ENCODE measurements at regions not wholly inside any gene's neighbourhood (a gene's known extent, or its start where the extent isn't known, plus 50 kb on each side); places are given as distances from the start of the nearest gene placed in this dataset.

DNA sequence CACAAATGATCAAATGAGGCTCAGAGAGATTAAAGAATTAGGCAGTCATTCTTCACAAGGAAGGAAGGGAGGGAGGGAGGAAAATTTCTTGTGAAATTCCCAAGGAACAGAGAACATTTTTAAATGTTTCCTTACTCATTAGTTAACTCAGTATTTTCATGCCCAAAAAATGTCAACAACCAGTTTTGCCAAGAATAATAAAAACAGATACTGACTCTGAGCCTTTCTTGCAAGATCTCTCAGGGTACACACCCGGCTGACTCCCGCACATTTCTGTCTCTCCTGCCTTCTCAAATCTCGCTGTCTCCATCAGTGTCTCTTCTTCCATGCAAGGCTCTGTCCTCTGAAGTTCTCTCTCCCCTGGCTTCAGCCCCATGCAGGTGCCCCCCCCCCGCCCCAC lies 265.9 kb downstream of the TJP1 start:
- DNase-seq (ENCODE audit: low spot score) = no peak

DNA sequence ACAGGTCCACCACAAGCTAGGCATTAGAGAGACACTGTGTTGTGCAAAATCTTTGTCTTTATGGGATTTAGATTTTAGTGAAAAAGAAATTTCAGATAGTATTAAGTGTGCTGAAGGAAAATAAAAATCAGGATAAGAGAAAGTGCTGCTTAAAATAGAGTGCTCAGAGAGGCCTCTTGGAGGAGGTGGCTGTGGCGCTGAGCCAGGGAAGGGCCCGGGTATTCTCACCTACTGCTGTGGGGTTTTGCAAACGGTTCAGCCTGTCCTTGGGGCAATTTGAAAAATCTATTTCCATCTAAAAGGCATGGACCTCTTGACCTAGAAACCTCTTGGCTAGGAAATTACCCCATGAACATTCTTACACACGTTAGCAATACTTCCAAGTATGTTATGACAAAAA lies 267.7 kb downstream of the TJP1 start:
- no peak for DNase-seq (ENCODE audit: low spot score)

DNA sequence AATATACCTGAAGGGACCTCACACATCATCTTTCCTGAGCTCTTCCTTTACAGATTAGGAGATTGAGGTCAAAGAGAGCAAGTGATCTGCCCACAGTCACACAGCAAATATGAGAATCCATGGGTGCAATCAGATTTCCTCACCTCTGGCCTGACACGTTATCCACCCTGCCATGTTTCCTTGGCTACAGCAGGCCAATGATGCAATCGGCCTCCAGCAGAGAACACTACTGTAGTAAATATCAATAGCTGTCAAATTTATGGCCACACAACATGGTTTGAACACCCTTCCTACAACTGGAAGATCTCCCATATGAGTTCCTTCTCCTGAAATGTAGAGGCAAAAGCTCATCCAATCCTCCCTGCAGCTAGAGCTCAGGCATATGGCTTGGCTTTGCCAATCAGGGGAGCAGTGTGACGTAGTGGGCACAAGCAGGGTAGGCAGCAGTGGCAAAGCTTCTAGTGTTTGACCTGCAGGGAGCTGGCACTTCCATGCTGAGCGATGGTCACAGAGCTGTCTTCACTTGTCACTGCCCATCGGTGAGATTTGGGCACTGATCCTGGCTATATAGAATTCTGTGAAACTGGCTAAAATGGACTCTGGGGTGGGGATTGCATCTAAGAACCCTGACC lies 271.3 kb downstream of the TJP1 start:
- DNase-seq (ENCODE audit: low spot score) = no peak

DNA sequence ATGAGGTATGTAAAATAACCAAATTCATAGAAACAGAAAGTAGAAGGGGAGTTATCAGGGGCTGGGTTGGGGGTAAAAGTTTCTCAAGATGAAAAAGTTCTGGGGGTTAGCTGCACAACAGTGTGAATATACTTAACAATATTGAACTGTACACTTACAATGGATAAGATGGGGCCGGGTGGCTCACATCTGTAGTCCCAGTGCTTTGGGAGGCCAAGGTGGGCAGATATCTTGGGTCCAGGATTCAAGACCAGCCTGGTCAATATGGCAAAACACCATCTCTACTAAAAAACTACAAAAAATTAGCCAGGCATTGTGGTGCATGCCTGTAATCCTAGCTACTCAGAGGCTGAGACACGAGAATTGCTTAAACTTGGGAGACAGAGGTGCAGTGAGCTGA lies 274.3 kb downstream of the TJP1 start:
- no peak for DNase-seq (ENCODE audit: low spot score)

GRCh38 chr15:29544513-29545128 lies 275.0 kb upstream of the NSMCE3 start:
- DNase-seq (ENCODE audit: low spot score) = no peak

- no peak for DNase-seq (ENCODE audit: low spot score)
These were observed 273.4 kb upstream of the NSMCE3 start for GRCh38 chr15:29542994-29543393.

- no peak for DNase-seq (ENCODE audit: low spot score)
These were observed 271.7 kb upstream of the NSMCE3 start for GRCh38 chr15:29541309-29541708.

- no peak for DNase-seq (ENCODE audit: low spot score)
These were observed 270.9 kb upstream of the NSMCE3 start for GRCh38 chr15:29540479-29540878.

DNA sequence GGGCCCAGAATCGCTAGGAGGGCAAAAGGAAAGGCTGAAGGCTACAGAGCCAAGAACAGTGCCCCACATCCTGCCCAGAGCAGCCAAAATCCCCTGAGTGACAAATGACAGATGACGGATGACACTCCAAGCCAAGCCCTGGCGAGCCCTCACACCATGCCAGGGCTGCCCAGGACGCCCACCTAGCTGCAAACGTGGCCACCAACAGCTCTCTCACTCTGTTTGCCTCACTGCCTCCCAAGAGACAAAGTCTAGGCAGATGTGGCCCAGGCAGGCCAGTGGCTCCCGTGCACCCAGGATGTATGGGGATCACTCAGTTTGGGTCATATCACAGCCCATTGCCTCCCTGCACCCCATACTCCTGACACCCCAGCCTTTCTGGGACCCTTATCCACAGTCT lies 270.1 kb upstream of the NSMCE3 start:
- DNase-seq (ENCODE audit: low spot score) = no peak

DNA sequence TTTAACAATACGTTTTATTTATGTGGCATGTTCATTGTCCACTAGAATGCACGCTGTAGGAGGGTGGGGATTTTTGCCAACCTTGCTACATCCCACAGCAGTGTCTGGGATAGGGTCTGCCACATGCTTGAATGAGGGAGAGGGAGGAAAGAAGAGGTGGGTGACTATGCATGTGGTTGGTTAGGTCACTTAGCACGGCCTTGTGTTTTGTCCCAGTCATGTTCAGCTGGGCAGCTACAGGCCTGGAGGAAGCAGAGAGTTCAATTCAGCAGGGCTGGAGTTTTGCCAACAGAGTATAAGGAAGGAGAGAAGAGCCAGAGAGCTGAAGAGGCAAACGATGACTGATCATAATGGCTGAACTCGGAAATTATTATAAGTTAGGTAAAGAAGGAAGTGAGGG lies 268.4 kb upstream of the NSMCE3 start:
- DNase-seq (ENCODE audit: low spot score) = no peak

DNA sequence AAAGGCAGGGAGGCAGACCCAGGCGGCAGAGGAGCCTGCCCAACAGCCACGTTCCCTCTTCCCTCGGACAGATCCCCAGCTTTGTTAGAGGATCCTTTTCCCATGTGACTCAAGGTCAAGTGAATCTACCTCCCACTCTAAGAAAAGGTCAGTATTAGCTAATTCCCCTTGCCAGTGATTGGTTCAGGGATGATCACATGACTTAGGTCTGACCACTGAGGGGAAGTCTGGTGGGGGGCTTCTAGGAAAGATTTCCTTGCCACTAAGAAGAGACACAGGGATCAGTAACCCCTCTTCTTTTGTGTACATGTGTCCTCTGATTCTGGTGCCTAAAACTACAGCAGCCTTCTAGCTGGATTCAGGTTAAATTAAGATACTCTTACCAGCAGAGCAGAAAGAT lies 266.3 kb upstream of the NSMCE3 start:
- no peak for DNase-seq (ENCODE audit: low spot score)

DNA sequence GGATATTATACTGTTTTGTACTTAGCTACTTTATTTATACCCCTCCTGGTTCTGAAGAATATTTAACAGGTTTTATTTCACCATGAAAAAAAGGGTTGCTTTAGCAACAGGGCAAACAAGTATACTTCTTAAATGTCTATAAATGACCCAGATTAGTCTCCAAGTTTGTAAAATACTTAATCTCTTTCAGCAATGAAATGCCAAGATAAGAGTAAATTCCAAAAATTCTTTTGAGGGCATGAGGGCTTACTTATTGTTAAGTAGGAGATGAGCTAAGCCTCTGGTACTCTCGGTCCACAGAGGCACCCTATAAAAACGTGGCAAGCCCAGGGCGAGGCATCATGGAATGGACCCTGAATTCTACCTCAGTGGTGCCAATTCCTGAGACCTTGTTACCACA lies 264.8 kb upstream of the NSMCE3 start:
- DNase-seq (ENCODE audit: low spot score) = no peak

- DNase-seq (ENCODE audit: low spot score) = no peak
These were observed 264.0 kb upstream of the NSMCE3 start for GRCh38 chr15:29533647-29534046.

DNA sequence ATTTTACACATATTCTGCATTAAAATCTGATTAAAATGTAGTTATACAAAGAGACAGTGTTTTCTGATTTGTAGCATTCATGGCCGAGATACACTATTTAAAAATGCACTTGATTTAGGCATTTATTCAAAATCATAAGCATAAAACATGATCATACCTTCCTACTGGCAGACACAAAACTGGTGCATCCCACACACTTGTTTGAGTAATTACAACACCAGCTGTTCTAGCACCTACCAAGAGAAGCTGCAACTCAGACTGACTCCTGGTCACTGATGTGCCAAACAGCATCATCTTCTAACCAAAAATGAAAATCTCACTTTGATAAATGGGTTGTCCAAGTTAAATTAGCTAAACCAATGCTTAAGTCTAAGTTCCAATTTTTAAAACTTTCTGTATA lies 262.7 kb upstream of the NSMCE3 start:
- DNase-seq (ENCODE audit: low spot score) = no peak

- DNase-seq (ENCODE audit: low spot score) = no peak
These were observed 261.3 kb upstream of the NSMCE3 start for GRCh38 chr15:29530966-29531365.

- no peak for DNase-seq (ENCODE audit: low spot score)
These were observed 259.4 kb upstream of the NSMCE3 start for GRCh38 chr15:29529043-29529442.

- no peak for DNase-seq (ENCODE audit: low spot score)
These were observed 258.7 kb upstream of the NSMCE3 start for GRCh38 chr15:29528276-29528675.

GRCh38 chr15:29526802-29527201 lies 257.2 kb upstream of the NSMCE3 start:
- DNase-seq (ENCODE audit: low spot score) = no peak

GRCh38 chr15:29522373-29523276 lies 253.0 kb upstream of the NSMCE3 start:
- no peak for DNase-seq (ENCODE audit: low spot score)

DNA sequence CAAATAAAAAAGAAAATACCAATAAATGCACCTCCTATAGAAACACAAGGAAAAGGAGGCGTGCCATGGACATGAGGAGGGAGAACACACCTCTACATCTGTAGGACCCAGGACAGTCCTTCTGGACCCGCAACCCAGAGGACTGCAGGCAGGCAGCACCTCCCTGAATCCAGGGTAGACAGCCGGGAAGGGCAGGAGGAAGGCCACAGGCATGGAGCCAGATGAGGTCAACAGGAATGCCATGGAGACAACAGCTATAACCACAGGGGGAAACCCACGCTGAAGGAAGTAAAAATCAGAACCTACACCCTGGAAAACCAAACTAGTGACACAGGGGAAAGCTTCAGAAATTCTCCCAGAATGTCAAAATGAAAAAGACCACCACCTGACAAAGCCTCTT lies 248.8 kb upstream of the NSMCE3 start:
- no peak for DNase-seq (ENCODE audit: low spot score)

DNA sequence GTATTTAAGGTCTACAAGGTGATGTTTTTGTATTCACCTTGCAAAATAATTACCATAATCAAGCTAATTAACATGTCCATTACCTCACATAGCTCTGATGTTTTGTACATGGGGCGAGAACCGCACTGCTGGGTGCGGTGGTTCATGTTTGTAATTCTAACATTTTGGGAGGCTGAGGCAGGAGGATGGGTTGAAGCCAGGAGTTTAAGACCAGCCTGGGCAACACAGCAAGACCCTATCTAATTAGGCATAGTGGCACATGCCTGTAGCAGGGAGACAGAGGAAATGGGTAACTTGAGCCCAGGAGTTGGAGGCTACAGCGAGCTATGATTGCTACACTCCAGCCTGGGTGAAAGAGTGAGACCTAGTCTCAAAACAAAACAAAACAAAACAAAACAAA lies 248.2 kb upstream of the NSMCE3 start:
- no peak for DNase-seq (ENCODE audit: low spot score)

DNA sequence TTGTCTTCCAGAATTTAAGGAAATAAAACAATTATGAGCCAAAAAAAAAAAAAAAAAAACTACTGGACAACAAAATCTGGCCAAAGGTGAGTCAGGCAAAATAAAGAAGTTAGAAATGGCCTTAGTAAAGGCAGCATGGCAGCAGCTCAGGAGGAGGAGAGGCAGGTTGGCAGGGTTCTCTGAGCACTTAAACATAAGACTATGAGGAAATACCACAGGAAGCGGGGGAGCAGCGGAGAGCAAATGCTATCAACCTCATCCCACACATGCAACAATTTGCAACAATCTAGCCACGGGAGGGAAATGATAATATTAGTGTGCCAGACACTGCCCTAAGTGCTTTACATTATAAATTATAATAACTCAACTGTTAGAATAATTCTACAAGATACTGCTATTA lies 247.3 kb upstream of the NSMCE3 start:
- no peak for DNase-seq (ENCODE audit: low spot score)

DNA sequence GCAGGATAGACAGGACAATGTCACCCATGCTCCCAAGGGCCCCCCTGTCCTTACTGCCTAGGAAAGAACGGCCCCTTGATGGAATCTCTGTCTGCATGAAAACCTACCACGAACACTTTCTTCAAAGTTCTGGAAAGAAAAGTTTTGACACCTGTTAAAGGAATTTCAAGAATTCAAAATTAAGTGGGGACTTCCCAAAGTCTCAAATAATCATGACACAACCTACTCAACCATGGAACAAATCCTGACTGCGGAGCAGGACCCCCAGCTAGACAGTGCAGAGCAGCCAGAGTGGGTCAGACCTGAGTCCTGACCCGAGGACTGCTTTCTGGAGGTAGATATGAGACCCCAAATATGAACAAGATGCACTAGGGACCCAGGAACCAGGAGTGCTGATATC lies 245.3 kb upstream of the NSMCE3 start:
- DNase-seq (ENCODE audit: low spot score) = no peak
